ENCODE measurements at regions not wholly inside any gene's neighbourhood (a gene's known extent, or its start where the extent isn't known, plus 50 kb on each side); places are given as distances from the start of the nearest gene placed in this dataset.

DNA sequence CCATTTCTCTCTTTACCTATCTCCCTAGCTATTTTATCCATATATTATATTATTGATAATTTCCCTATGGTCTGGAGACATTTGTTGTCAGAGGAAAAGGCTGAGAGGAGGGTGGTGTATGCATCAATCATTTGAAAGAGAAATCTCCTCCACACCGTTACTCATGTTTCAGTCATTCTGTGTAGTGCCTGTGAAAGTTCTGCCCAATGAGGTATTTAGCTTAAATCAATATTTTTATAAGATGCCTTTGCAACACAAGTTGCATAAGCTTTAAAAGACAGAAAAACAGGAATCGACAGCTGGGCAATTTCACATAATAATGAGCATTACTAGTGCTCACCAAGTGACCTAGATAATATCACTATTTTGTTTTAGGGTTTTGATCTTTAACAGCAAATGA, 363.7 kb upstream of the FSIP2 start:
- TF ChIP-seq ZNF416 (CRISPR knock-in tag; IDR thresholded peaks at IDR 0.05) = no peak
- no peak for TF ChIP-seq SP1 (CRISPR knock-in tag; conservative IDR thresholded peaks at IDR 0.05)
- no peak for TF ChIP-seq ELF4 (CRISPR knock-in tag; IDR thresholded peaks at IDR 0.05; ENCODE audit: low read depth)
- TF ChIP-seq, protein P1, sequence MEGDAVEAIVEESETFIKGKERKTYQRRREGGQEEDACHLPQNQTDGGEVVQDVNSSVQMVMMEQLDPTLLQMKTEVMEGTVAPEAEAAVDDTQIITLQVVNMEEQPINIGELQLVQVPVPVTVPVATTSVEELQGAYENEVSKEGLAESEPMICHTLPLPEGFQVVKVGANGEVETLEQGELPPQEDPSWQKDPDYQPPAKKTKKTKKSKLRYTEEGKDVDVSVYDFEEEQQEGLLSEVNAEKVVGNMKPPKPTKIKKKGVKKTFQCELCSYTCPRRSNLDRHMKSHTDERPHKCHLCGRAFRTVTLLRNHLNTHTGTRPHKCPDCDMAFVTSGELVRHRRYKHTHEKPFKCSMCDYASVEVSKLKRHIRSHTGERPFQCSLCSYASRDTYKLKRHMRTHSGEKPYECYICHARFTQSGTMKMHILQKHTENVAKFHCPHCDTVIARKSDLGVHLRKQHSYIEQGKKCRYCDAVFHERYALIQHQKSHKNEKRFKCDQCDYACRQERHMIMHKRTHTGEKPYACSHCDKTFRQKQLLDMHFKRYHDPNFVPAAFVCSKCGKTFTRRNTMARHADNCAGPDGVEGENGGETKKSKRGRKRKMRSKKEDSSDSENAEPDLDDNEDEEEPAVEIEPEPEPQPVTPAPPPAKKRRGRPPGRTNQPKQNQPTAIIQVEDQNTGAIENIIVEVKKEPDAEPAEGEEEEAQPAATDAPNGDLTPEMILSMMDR (IDR thresholded peaks at IDR 0.05) = no peak
- no peak for TF ChIP-seq RELA (CRISPR knock-in tag; IDR thresholded peaks at IDR 0.05; ENCODE audit: borderline replicate concordance)
- TF ChIP-seq NR3C1 (CRISPR knock-in tag; conservative IDR thresholded peaks at IDR 0.05; ENCODE audit: low read depth) = no peak
- TF ChIP-seq, protein P2, sequence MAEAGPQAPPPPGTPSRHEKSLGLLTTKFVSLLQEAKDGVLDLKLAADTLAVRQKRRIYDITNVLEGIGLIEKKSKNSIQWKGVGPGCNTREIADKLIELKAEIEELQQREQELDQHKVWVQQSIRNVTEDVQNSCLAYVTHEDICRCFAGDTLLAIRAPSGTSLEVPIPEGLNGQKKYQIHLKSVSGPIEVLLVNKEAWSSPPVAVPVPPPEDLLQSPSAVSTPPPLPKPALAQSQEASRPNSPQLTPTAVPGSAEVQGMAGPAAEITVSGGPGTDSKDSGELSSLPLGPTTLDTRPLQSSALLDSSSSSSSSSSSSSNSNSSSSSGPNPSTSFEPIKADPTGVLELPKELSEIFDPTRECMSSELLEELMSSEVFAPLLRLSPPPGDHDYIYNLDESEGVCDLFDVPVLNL (CRISPR knock-in tag; IDR thresholded peaks at IDR 0.05; ENCODE audit: borderline replicate concordance, low read depth) = no peak
- no peak for TF ChIP-seq ZNF138 (CRISPR knock-in tag; conservative IDR thresholded peaks at IDR 0.05)
- TF ChIP-seq, protein P3, sequence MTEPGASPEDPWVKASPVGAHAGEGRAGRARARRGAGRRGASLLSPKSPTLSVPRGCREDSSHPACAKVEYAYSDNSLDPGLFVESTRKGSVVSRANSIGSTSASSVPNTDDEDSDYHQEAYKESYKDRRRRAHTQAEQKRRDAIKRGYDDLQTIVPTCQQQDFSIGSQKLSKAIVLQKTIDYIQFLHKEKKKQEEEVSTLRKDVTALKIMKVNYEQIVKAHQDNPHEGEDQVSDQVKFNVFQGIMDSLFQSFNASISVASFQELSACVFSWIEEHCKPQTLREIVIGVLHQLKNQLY (CRISPR knock-in tag; IDR thresholded peaks at IDR 0.05) = no peak
- TF ChIP-seq, protein P4, sequence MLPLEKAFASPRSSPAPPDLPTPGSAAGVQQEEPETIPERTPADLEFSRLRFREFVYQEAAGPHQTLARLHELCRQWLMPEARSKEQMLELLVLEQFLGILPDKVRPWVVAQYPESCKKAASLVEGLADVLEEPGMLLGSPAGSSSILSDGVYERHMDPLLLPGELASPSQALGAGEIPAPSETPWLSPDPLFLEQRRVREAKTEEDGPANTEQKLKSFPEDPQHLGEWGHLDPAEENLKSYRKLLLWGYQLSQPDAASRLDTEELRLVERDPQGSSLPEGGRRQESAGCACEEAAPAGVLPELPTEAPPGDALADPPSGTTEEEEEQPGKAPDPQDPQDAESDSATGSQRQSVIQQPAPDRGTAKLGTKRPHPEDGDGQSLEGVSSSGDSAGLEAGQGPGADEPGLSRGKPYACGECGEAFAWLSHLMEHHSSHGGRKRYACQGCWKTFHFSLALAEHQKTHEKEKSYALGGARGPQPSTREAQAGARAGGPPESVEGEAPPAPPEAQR (CRISPR knock-in tag; IDR thresholded peaks at IDR 0.05) = no peak
- TF ChIP-seq, protein P5, sequence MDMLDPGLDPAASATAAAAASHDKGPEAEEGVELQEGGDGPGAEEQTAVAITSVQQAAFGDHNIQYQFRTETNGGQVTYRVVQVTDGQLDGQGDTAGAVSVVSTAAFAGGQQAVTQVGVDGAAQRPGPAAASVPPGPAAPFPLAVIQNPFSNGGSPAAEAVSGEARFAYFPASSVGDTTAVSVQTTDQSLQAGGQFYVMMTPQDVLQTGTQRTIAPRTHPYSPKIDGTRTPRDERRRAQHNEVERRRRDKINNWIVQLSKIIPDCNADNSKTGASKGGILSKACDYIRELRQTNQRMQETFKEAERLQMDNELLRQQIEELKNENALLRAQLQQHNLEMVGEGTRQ (CRISPR knock-in tag; IDR thresholded peaks at IDR 0.05) = no peak
- TF ChIP-seq TCF7 (CRISPR knock-in tag; IDR thresholded peaks at IDR 0.05; ENCODE audit: low read depth) = no peak
- TF ChIP-seq JAZF1 (CRISPR knock-in tag; IDR thresholded peaks at IDR 0.05) = no peak
- TF ChIP-seq, protein P6, sequence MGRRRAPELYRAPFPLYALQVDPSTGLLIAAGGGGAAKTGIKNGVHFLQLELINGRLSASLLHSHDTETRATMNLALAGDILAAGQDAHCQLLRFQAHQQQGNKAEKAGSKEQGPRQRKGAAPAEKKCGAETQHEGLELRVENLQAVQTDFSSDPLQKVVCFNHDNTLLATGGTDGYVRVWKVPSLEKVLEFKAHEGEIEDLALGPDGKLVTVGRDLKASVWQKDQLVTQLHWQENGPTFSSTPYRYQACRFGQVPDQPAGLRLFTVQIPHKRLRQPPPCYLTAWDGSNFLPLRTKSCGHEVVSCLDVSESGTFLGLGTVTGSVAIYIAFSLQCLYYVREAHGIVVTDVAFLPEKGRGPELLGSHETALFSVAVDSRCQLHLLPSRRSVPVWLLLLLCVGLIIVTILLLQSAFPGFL (CRISPR knock-in tag; IDR thresholded peaks at IDR 0.05; ENCODE audit: borderline replicate concordance) = no peak
